DOHH2 (cell line): ENCODE measurements at regions not wholly inside any gene's neighbourhood (a gene's known extent, or its start where the extent isn't known, plus 50 kb on each side); places are given as distances from the start of the nearest gene placed in this dataset.

Experiments used
- H3F3A ChIP-seq: fragments of 200-600 bp; sonication (generic), shearing (Covaris generic); 2 replicates; pipeline ENCODE4 v1.6.0; 2016; ENCODE audit warnings: antibody characterized with exemption, mild to moderate bottlenecking; ENCODE audit not compliant: control insufficient read depth, insufficient read depth
- H3K27ac ChIP-seq: fragments of 200-600 bp; sonication (generic); 2 replicates; pipeline ENCODE4 v1.5.1; 2014; ENCODE audit warnings: low read depth, mild to moderate bottlenecking, low read length, moderate library complexity
- H3K27me3 ChIP-seq: fragments of 200-600 bp; sonication (generic); 2 replicates; pipeline ENCODE4 v1.6.1; 2014; ENCODE audit warnings: mild to moderate bottlenecking, low read length, mixed read lengths; ENCODE audit not compliant: control insufficient read depth
- H3K36me3 ChIP-seq: fragments of 200-600 bp; sonication (generic); 2 replicates; pipeline ENCODE4 v1.6.1; 2014; ENCODE audit warnings: mild to moderate bottlenecking, low read length, moderate library complexity, mixed read lengths; ENCODE audit not compliant: control insufficient read depth
- H3K4me1 ChIP-seq: fragments of 200-600 bp; sonication (generic); 2 replicates; pipeline ENCODE4 v1.6.1; 2014; ENCODE audit warnings: mild to moderate bottlenecking, low read length, mixed read lengths; ENCODE audit not compliant: control insufficient read depth
- H3K4me2 ChIP-seq: fragments of 200-600 bp; sonication (generic); 2 replicates; pipeline ENCODE4 v1.6.0; 2014; ENCODE audit warnings: mild to moderate bottlenecking, low read length, moderate library complexity
- H3K4me3 ChIP-seq: fragments of 200-600 bp; sonication (generic); 2 replicates; pipeline ENCODE4 v1.5.1; 2014; ENCODE audit warnings: mild to moderate bottlenecking, low read length, mixed read lengths
- H3K79me2 ChIP-seq: fragments of 200-600 bp; sonication (generic); 2 replicates; pipeline ENCODE4 v1.6.1; 2014; ENCODE audit warnings: mild to moderate bottlenecking, low read length, mixed read lengths; ENCODE audit not compliant: control insufficient read depth
- H3K9me2 ChIP-seq: fragments of 200-600 bp; sonication (generic); replicated peaks from 2 replicates; pipeline ENCODE4 v1.6.1; 2014; ENCODE audit warnings: mild to moderate bottlenecking, low read length, mixed read lengths; ENCODE audit not compliant: control insufficient read depth
- H3K9me3 ChIP-seq: fragments of 200-600 bp; sonication (generic); 2 replicates; pipeline ENCODE4 v1.6.1; 2014; ENCODE audit warnings: antibody characterized with exemption, low read length, mixed read lengths; ENCODE audit not compliant: control insufficient read depth, insufficient read depth
- H4K20me1 ChIP-seq: fragments of 200-600 bp; sonication (generic); 2 replicates; pipeline ENCODE4 v1.6.0; 2014; ENCODE audit warnings: low read depth, mild to moderate bottlenecking, antibody characterized with exemption, low read length, moderate library complexity; ENCODE audit not compliant: control insufficient read depth, insufficient read depth
- EZH2phosphoT487 ChIP-seq: fragments of 200-600 bp; sonication (generic); IDR thresholded peaks from 2 replicates; pipeline ENCODE4 v1.6.1; 2017; ENCODE audit warnings: borderline replicate concordance, mild to moderate bottlenecking, antibody characterized with exemption, low read length, moderate library complexity, mixed read lengths
- TF ChIP-seq, protein P1 (sequence below): fragments of 200-600 bp; sonication (generic); IDR thresholded peaks from one replicate; pipeline ENCODE4 v1.5.1; 2014; ENCODE audit warnings: antibody characterized with exemption, mild to moderate bottlenecking, low read depth, low read length; ENCODE audit not compliant: poor library complexity, severe bottlenecking

DNA sequence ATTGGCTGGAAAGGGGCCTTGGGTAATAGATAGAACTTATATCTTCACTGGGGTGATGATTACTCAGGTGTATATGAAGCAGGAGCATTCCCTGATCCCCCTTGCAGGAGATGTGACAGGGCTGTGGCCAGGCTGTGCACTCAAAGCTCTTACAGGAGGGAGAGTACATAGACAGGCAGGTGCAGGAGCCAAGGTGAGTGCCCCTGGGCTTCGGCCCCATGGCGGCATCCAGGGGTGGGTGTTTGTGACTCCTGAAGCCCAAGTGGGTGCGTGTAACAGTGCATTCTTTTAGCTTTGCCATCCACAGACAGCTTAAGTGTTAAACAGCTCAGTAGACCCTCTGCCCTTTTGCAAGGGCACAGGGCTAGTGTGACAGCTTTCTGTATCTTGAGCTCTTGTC lies 236.6 kb upstream of the GPR149 start:
- Histone ChIP-seq H3K9me3 (no peaks in the 10 kb centered on the region), H4K20me1 (no peaks in the 10 kb centered on the region), H3K9me2 (no peaks in the 10 kb centered on the region), H3F3A (no peaks in the 10 kb centered on the region), H3K27me3 (no peaks in the 10 kb centered on the region), H3K79me2 (no peaks in the 10 kb centered on the region), H3K4me1 (no peaks in the 10 kb centered on the region), H3K4me3 (no peak overlapping the region), H3K4me2 (no peak overlapping the region), H3K36me3 (no peaks in the 10 kb centered on the region), H3K27ac (no peak overlapping the region)
- TF ChIP-seq, protein P1, sequence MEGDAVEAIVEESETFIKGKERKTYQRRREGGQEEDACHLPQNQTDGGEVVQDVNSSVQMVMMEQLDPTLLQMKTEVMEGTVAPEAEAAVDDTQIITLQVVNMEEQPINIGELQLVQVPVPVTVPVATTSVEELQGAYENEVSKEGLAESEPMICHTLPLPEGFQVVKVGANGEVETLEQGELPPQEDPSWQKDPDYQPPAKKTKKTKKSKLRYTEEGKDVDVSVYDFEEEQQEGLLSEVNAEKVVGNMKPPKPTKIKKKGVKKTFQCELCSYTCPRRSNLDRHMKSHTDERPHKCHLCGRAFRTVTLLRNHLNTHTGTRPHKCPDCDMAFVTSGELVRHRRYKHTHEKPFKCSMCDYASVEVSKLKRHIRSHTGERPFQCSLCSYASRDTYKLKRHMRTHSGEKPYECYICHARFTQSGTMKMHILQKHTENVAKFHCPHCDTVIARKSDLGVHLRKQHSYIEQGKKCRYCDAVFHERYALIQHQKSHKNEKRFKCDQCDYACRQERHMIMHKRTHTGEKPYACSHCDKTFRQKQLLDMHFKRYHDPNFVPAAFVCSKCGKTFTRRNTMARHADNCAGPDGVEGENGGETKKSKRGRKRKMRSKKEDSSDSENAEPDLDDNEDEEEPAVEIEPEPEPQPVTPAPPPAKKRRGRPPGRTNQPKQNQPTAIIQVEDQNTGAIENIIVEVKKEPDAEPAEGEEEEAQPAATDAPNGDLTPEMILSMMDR: no peak
- no peak for TF ChIP-seq EZH2phosphoT487

DNA sequence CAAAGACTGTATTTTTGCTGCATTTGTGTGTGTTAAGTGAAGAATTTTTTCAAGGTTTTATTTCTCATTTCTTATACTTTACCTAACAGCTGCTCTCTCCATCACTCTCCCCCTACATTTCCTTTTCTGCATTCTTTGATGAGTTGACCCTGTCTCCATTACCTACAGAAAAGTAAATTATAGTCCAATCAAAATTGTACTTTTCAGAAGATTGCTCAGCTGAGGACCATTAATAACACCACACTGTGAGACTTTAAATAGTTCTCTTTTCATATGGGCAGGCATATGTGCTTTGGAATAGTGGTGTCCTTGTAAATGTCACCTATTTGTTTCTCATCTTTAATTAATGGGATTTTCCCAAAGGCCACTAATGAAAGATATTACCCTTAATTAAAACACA lies 234.7 kb upstream of the GPR149 start:
- H3K9me2 ChIP-seq: no peaks in the 10 kb centered on the region
- no peak overlapping the region for H3K4me2 ChIP-seq
- H3K79me2 ChIP-seq: no peaks in the 10 kb centered on the region
- no peaks in the 10 kb centered on the region for H3K36me3 ChIP-seq
- no peak overlapping the region for H3K27ac ChIP-seq
- H3K9me3 ChIP-seq: no peaks in the 10 kb centered on the region
- no peak for TF ChIP-seq EZH2phosphoT487
- TF ChIP-seq, protein P1: no peak
- no peaks in the 10 kb centered on the region for H3K27me3 ChIP-seq
- H3K4me3 ChIP-seq: no peak overlapping the region
- H3K4me1 ChIP-seq: no peaks in the 10 kb centered on the region
- no peaks in the 10 kb centered on the region for H3F3A ChIP-seq
- no peaks in the 10 kb centered on the region for H4K20me1 ChIP-seq

DNA sequence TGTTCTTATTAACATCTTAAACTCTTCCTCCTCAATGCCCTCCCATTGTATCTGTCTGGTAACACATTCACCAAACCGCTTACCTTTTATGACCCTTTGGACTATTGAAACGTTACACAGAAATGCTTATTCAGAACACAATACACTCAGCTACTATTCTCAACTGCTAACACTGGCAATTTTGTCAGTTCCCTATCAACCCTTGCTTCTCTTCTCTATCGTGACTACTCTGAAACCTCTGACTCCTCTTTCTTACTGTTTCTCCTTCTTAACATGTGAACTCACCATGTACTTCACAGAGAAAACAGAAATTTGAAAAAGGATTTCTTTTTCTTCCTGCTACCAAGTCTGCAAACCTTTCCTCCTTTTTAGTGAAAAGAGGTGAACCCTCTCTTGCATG lies 232.9 kb upstream of the GPR149 start:
- H4K20me1 ChIP-seq: no peaks in the 10 kb centered on the region
- H3K27me3 ChIP-seq: no peaks in the 10 kb centered on the region
- H3K36me3 ChIP-seq: no peaks in the 10 kb centered on the region
- no peaks in the 10 kb centered on the region for H3F3A ChIP-seq
- no peaks in the 10 kb centered on the region for H3K9me2 ChIP-seq
- H3K4me3 ChIP-seq: no peak overlapping the region
- no peak overlapping the region for H3K4me2 ChIP-seq
- TF ChIP-seq, protein P1: no peak
- no peak for TF ChIP-seq EZH2phosphoT487
- no peaks in the 10 kb centered on the region for H3K79me2 ChIP-seq
- H3K27ac ChIP-seq: no peak overlapping the region
- H3K4me1 ChIP-seq: no peaks in the 10 kb centered on the region
- H3K9me3 ChIP-seq: no peaks in the 10 kb centered on the region

DNA sequence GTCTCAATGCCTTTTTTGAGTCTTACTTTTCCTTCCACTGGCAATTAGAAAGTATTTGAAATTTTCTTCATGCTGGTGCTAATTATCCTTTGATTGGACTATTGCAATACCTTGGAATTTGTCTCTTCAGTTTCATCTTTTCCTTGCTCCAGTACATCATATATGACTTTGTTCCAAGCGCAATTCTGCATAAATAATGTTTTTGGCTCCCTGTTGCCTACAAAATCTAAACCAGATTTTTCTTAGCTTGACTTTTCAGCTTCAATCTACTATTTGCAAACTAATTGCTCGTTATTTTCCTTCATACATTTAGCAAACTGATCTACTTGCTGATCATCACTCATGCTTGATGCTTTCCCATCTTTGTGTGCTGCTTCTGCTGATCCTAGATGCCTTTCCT lies 230.8 kb upstream of the GPR149 start:
- Histone ChIP-seq H3K4me1 (no peaks in the 10 kb centered on the region), H3K36me3 (no peaks in the 10 kb centered on the region), H3K4me2 (no peak overlapping the region), H3K79me2 (no peaks in the 10 kb centered on the region), H3K9me3 (no peaks in the 10 kb centered on the region), H3K4me3 (no peak overlapping the region), H3K27me3 (no peaks in the 10 kb centered on the region), H3K9me2 (no peaks in the 10 kb centered on the region), H3F3A (no peaks in the 10 kb centered on the region), H3K27ac (no peak overlapping the region), H4K20me1 (no peaks in the 10 kb centered on the region)
- TF ChIP-seq EZH2phosphoT487: no peak
- TF ChIP-seq, protein P1: no peak
